Neutrophil (primary cell): ENCODE measurements at regions not wholly inside any gene's neighbourhood (a gene's known extent, or its start where the extent isn't known, plus 50 kb on each side); places are given as distances from the start of the nearest gene placed in this dataset.

Source experiments
- H3K27ac ChIP-seq: fragments of 200-600 bp; sonication (generic); 2 replicates; pipeline ENCODE4 v1.5.1; 2016; ENCODE audit warnings: mild to moderate bottlenecking, moderate library complexity
- H3K27me3 ChIP-seq: fragments of 200-600 bp; sonication (generic); 2 replicates; pipeline ENCODE4 v1.6.0; 2016; ENCODE audit warnings: mild to moderate bottlenecking
- H3K36me3 ChIP-seq: fragments of 200-600 bp; sonication (generic); 2 replicates; pipeline ENCODE4 v1.5.1; 2017
- H3K4me1 ChIP-seq, 2 experiments: fragments of 200-600 bp in 1 of 2; sonication (generic) in 1 of 2; 1 replicate in 1 of 2; 2 replicates in 1 of 2; pipeline versions ENCODE4 v1.5.1 to v1.6.1; 2013 to 2016; ENCODE audit warnings: low read depth in 1 of 2, low read length in 1 of 2, mild to moderate bottlenecking in 1 of 2, moderate library complexity in 1 of 2; ENCODE audit not compliant: control insufficient read depth in 1 of 2, insufficient read depth in 1 of 2
- H3K4me3 ChIP-seq, 2 experiments: fragments of 200-600 bp in 1 of 2; sonication (generic) in 1 of 2; 1 replicate in 1 of 2; 2 replicates in 1 of 2; pipeline ENCODE4 v1.5.1; 2013 to 2016; ENCODE audit warnings: low read depth in 1 of 2, low read length in 1 of 2, mild to moderate bottlenecking in 1 of 2, moderate library complexity in 1 of 2
- H3K9me3 ChIP-seq: fragments of 200-600 bp; sonication (generic); 2 replicates; pipeline ENCODE4 v1.5.1; 2016
- CTCF ChIP-seq: fragments of 200-600 bp; sonication (generic); IDR thresholded peaks from 2 replicates; pipeline ENCODE4 v1.5.1; 2016; ENCODE audit warnings: antibody characterized with exemption

GRCh38 chr10:3395041-3395440 lies 222.5 kb upstream of the PITRM1 start:
- Histone ChIP-seq H3K27ac (no peak overlapping the region), H3K27me3 (no peaks in the 10 kb centered on the region), H3K36me3 (no peaks in the 10 kb centered on the region), H3K9me3 (no peaks in the 10 kb centered on the region), H3K4me1 (no peaks in the 10 kb centered on the region), H3K4me3 (no peak overlapping the region)
- no peak for TF ChIP-seq CTCF

- Histone ChIP-seq H3K27me3 (no peaks in the 10 kb centered on the region), H3K27ac (no peak overlapping the region), H3K9me3 (no peaks in the 10 kb centered on the region), H3K4me3 (no peak overlapping the region), H3K36me3 (no peaks in the 10 kb centered on the region), H3K4me1 (no peaks in the 10 kb centered on the region)
- no peak for TF ChIP-seq CTCF
Observed at GRCh38 chr10:3393958-3394357, 221.4 kb upstream of the PITRM1 start.

- Histone ChIP-seq H3K36me3 (no peaks in the 10 kb centered on the region), H3K9me3 (no peaks in the 10 kb centered on the region), H3K27me3 (no peaks in the 10 kb centered on the region), H3K27ac (no peak overlapping the region), H3K4me1 (no peaks in the 10 kb centered on the region), H3K4me3 (no peak overlapping the region)
- no peak for TF ChIP-seq CTCF
Observed at GRCh38 chr10:3391657-3392056, 219.1 kb upstream of the PITRM1 start.

GRCh38 chr10:3389130-3389529 lies 216.5 kb upstream of the PITRM1 start:
- Histone ChIP-seq H3K4me1 (no peaks in the 10 kb centered on the region), H3K27ac (no peak overlapping the region), H3K9me3 (no peaks in the 10 kb centered on the region), H3K27me3 (no peaks in the 10 kb centered on the region), H3K36me3 (no peaks in the 10 kb centered on the region), H3K4me3 (no peak overlapping the region)
- no peak for TF ChIP-seq CTCF

- TF ChIP-seq CTCF = no peak
- Histone ChIP-seq H3K4me3 (no peak overlapping the region), H3K36me3 (no peaks in the 10 kb centered on the region), H3K27ac (no peak overlapping the region), H3K27me3 (no peaks in the 10 kb centered on the region), H3K4me1 (no peaks in the 10 kb centered on the region), H3K9me3 (no peaks in the 10 kb centered on the region)
Observed at GRCh38 chr10:3385487-3385886, 212.9 kb upstream of the PITRM1 start.

GRCh38 chr10:3382092-3382491 lies 209.5 kb upstream of the PITRM1 start:
- Histone ChIP-seq H3K9me3 (peaks cover 4% of the 10 kb centered on the region), H3K36me3 (no peaks in the 10 kb centered on the region), H3K27ac (no peak overlapping the region), H3K27me3 (no peaks in the 10 kb centered on the region), H3K4me3 (no peak overlapping the region), H3K4me1 (no peaks in the 10 kb centered on the region)
- TF ChIP-seq CTCF = no peak
